ENCODE measurements at regions not wholly inside any gene's neighbourhood (a gene's known extent, or its start where the extent isn't known, plus 50 kb on each side); places are given as distances from the start of the nearest gene placed in this dataset.
"Not testable (repeated sequence)": the region's sequence is repeated elsewhere in the genome, so short reads cannot be mapped to it uniquely, and the experiment has no call there.

- DNase-seq, result peak; percentile 8
Observed at GRCh38 chr1:195908121-195908520, 700.1 kb downstream of the KCNT2 start.

DNA sequence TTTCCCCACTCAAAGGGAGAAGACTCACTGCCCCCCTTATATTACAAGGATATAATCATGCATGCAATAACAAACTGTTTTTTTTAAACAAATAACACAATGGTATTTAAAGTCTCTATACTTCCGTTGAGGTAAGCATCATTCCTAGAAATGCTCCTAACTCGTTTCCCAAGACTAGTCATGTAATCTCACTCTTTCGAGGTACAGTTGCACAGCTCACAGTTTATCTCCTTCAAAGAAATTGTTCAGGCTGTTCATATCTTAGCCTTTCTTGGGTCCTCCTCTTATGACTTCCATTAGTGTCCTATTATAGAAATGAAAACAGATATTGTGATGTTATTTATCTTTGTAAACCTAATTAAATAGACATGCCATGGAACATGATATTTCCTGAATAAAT is 705.0 kb downstream of the KCNT2 start:
- DNase-seq, result no peak

- DNase-seq, result no peak
Observed at GRCh38 chr1:195902779-195903178, 705.5 kb downstream of the KCNT2 start.

DNA sequence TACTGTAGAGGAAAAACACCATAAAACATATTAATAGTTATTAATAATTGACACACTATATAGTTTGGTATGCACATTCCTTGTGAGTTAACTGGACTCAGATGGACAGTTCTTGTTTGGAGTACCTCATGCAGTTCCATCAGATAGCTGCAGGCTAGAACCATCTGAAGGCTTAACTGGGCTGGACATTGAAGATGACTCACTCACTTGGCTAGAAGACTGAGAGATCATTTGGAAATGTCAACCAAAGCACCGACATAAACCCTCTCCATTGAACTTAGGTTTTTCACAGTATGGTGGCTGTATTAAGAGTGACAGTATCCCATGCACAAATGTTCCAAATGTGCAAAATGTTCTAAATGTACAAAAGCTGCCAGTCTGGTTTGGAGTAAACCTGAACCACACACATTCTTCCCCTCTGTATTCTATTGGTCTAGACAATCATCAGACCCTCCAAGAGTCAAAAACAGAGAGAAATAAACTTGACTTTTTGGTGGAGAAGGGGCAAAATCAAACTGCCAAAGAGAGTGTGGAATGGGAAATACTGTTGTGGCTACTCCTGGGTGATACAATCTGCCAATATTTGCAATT is 708.4 kb downstream of the KCNT2 start:
- DNase-seq, result no peak

- no peak for DNase-seq
Observed at GRCh38 chr1:195898924-195899323, 709.3 kb downstream of the KCNT2 start.

DNA sequence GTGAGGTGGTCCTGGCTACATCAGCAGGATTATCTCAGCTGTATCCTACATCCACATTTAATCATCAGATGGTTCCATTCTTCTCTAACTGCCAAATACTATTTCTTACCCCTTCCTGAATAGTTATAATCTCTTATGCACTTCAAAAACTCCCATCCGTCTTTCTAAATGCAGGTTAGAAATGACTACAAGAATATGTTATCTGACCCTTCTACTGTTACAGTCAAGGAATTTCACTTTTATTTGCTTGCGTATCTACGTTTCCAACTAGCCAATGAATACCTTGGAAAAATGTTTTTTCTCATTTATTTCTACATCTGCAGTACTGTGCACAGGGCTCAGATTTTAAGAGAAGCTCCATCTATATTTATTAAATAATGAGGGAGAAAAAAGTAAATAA is 709.9 kb downstream of the KCNT2 start:
- DNase-seq, result no peak

DNA sequence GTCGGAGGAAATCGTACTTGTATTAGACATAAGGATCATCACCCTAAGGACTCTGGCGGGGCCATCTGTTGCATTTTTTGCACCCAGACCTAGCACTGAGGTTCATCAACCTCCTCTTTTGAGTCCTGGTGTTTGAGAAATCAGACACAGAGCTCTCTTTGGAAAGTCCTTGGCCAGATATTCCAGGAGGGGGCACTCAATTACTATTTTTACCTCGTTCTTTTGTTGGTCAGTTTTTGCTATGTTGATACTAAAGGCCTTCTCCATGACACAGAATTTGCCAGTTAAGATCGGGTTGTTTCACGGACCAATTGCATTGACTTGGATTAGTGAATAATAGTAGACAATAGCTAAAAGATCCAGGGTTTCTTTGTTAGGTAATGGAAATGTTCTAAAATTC is 711.2 kb downstream of the KCNT2 start:
- no peak for DNase-seq

DNA sequence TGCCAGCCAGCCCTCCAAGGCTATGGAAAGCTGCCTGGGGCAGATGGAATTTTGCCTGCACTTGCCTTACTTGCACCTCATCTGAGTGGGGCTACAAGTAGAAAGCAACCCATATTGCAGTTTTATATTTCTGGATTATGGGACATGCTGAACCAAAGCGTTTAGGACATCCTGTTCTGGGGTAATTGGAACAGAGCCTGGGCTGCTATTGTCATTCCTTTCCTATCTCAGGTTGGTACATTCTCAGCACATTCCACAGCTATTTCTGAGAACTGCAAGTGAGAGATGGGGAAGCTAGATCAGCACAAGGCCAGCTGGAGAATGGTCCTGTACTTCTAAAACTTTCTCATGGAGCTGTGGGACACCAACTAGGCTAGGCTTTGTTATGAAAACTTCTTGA is 713.8 kb downstream of the KCNT2 start:
- DNase-seq, result no peak

- DNase-seq, result no peak
Observed at GRCh38 chr1:195886000-195886399, 722.2 kb downstream of the KCNT2 start.

- DNase-seq, result no peak
Observed at GRCh38 chr1:195878478-195878877, 729.8 kb downstream of the KCNT2 start.

GRCh38 chr1:195876792-195877191 is 731.4 kb downstream of the KCNT2 start:
- DNase-seq, result no peak

GRCh38 chr1:195872376-195872775 is 735.9 kb downstream of the KCNT2 start:
- no peak for DNase-seq

- DNase-seq, result no peak
Observed at GRCh38 chr1:195867638-195868037, 740.6 kb downstream of the KCNT2 start.

- no peak for DNase-seq
Observed at GRCh38 chr1:195866781-195867222, 741.4 kb downstream of the KCNT2 start.

DNA sequence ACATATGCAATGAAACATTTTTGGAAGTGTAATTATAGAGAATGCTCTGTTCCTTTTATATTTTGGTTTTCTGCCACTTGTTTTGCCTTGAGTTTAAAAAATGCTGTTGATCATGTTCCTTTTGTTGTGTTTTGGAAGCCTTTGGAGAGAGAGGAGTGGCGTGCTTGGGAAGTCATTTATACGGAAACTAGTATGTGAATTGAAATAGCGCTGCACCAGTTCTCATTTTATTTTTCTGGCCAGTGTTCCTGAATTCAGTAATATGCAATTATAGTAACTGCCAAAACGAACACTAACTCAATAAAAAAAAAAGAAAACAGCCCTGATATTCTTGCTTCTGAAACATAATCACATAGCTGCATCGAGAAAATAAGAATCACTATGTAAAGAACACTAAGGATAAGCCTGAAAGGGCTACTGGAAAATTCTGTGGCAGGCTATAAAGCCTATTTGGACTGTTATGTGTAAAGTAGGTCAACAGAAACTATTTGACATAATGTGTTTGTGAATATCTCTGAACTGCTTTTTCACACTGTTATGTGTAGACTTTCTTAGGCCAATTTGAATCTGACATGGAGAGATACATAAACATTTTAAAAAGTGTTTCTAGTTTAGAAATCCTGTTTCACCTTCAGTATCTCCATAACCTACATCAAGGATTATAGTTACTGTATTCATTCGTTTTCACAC is 742.0 kb downstream of the KCNT2 start:
- DNase-seq, result no peak

GRCh38 chr1:195851804-195852203 is 756.4 kb downstream of the KCNT2 start:
- no peak for DNase-seq

DNA sequence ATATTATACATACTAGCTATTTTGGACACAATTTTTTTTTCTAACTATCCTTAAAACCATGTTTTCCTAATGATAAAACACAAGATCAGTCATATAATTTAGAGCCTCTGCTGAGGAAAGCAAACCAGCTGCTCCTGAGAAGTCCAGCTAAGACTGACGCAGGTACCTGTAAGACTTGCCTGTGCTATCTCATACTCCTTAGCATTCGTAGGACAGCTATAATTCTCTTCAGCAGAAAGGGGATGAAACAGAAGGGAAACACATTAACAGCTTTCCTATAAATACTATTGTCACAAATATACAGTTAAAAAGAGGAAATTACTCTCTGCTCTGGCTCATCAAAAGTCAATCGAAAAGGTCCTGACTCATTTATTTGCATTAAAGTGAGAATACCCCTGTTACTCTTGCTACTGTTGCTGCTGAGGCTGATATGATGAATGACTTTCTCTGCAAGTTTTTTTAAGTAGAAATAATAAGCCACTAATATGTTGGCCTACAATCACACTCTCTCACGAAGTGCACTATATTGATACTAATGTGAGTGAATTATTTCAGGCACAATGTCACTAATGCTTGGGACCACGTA is 757.1 kb downstream of the KCNT2 start:
- no peak for DNase-seq

DNA sequence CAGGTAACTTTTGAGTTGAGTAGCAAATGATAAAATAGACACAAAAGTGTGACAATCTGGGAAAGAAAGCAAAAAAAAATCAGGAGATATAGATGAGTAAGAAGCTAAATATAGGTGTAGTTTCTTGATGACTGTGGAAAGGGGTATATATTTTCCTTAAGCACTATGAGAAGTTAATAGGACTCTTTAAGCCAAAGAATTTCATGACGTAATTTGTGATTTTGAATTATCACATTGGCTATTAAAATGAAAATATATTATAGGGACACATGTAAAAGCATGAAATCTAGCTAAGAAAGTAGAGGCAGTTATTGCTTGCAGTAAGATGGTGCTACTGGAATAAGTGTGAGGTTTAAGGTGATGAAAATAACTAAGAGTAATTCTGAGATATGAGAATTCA is 759.1 kb downstream of the KCNT2 start:
- no peak for DNase-seq

DNA sequence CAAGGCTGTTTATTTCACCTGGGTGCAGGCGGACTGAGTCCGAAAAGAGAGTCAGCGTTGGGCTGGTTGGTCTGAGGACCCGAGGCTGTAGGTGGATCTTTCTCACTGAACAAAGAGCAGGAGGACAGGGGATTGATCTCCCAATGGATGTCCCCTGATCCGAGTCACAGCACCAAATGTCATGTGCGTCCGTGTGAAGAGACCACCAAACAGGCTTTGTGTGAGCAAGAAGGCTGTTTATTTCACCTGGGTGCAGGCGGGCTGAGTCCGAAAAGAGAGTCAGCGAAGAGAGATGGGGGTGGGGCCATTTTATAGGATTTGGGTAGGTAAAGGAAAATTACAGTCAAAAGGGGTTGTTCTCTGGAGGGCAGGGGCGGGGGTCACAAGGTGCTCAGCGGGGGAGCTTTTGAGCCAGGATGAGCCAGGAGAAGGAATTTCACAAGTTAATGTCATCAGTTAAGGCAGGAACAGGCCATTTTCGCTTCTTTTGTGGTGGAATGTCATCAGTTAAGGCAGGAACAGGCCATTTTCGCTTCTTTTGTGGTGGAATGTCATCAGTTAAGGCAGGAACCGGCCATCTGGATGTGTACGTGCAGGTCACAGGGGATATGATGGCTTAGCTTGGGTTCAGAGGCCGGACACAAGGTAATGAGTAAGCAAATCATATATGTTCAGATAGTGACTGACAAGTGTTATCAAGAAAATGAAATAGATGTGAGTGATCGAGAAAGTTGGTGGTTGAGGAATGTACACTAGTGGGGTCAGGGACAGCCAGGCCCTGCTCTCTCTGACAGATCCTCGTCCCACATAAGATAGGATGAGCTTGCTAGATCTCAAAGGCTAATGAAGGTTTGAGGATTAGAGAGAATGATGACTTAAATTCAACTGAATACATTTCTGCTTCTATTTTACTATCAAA is 760.0 kb downstream of the KCNT2 start:
- DNase-seq, result not testable (repeated sequence)

GRCh38 chr1:195831789-195832188 is 776.5 kb downstream of the KCNT2 start:
- DNase-seq, result no peak

GRCh38 chr1:195828325-195828724 is 779.9 kb downstream of the KCNT2 start:
- DNase-seq, result no peak

DNA sequence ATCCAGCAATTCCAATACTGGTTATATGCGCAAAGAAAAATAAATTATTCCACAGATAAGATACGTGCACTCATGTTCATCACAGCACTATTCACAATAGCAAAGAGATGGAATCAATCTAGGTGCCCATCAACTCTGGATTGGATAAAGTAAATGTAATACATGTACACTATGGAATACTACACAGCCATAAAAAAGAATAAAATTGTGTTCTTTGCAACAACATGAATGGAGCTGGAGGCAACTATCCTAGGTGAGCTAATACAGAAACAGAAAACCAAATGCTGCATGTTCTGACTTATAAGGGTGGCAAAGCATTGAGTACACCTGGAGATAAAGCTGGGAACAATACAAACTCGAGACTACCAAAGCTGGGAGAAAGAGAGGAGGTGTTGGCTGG is 787.3 kb downstream of the KCNT2 start:
- no peak for DNase-seq

DNA sequence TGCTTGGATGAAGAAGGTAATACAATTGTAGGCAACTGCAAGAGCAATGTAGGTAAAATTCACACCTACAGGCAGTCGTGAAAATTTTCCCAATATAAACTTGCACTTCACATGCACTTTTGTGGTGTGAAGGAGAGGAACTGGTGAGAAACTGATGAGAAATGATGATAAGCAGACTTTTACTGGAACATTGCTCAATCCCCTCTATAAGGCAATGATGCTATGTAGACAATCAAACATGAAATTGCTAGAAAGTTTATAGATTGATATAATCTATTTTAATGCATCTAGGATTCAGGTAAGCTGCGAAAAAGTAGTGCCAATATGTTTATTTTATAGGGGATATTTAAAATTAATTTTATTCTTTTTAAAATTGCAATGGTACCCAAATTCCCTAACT is 802.2 kb downstream of the KCNT2 start:
- no peak for DNase-seq

- DNase-seq, result no peak
Observed at GRCh38 chr1:195804547-195804946, 803.7 kb downstream of the KCNT2 start.

Data from HCEC 1CT (cell line).